Dedifferentiated amniotic fluid mesenchymal stem cell (primary cell): ENCODE measurements at regions not wholly inside any gene's neighbourhood (a gene's known extent, or its start where the extent isn't known, plus 50 kb on each side); places are given as distances from the start of the nearest gene placed in this dataset.

Experiments
- DNase-seq: peaks from one replicate; pipeline ENCODE4 v3.0.0-alpha.2; 2016; ENCODE audit errors: extremely low spot score

DNA sequence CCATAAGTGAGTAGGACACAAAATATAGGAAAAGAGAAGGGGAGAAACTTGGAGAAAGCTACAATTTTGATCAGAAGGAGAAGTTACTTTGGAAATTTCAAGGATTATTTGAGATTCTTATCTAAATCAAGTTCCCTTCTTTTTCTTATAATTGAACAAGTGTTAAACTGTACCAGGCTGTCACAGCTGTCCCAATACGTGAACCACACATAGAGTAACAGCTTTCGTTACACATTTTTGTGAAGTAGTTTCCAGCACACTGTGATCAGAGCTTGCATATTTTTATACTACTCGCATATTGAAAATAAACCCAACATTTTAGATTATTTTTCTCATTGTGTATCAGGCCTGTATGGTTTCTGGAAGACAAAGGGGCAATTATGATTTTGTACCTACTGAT, 412.8 kb upstream of the PSMD7 start:
- DNase-seq, result no peak

DNA sequence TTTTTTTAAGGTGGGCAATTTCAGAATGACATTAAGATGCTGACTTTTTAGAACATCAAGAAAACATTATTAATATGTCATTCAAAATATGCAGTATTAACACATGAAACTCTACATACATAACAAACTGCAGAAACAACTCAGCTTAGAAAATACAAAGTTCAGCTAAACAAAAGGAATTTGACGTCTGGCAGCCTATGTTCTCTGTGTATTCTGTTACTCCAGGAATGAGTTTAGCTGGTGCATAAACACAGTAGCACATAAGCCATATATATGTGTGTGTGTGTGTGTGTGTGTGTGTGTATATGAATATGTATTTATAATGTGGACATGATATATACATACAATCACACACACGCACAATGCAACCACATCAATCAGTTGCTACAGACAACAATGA, 413.5 kb upstream of the PSMD7 start:
- DNase-seq, result no peak

DNA sequence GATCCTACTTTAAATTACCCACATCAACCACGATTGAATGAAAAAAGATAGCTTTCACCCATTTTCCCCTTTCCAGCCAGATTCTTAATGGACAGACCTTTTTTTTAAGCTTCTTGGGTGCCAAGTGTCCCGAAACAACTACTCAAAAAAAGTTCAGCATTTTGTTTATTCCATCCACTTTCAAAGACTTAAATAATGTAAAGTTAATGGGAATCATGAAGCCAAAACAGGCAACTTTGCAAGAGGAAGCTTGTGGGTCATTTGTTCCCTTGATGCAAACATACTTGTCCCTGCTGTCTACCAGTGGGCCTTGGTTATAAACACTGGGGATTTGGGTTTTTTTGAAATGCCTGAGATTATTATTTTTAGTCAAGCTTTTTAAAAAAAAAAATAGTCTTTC, 414.0 kb upstream of the PSMD7 start:
- no peak for DNase-seq

- no peak for DNase-seq
These were observed 414.6 kb upstream of the PSMD7 start for GRCh38 chr16:73882033-73882432.

DNA sequence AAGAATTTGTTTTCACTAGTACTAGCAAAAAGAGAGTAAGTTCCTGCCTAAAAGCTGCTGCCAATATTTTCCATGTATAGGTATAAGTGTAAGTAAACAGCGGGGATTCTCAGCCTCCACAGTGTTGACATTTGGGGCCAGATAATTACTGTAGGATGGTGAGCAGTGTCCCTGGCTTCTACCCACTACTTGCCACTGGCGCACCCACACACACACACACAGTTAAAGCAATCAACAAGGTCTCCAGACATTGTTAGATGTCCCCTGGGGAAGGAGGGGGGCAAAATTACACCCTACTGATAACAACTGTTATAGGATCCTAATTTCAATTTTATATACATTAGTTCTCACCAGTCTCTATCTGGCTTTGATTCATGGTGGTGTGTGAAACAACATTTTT, 417.0 kb upstream of the PSMD7 start:
- DNase-seq, result no peak

DNA sequence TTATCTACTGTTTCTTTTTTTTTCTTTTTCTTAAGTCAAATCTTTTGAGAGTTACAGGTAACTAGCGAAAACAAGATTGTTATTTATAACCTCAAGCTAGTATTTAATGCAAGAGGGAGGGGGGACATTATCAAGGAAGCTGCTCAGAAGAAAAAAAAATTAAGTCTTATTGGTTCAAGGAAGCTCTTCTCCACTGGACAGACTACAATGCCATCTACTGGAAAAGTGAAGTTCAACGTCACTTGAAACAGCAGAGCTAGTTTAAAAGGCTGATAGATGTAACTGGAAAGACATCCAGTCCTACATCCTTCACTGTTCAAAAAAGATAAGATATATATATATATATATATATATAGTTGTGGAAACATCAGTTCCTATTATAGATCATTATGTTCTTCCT, 418.0 kb upstream of the PSMD7 start:
- peak; percentile 86 for DNase-seq

- no peak for DNase-seq
These were observed 419.5 kb upstream of the PSMD7 start for GRCh38 chr16:73877150-73877549.

- DNase-seq, result no peak
These were observed 420.5 kb upstream of the PSMD7 start for GRCh38 chr16:73875996-73876690.

DNA sequence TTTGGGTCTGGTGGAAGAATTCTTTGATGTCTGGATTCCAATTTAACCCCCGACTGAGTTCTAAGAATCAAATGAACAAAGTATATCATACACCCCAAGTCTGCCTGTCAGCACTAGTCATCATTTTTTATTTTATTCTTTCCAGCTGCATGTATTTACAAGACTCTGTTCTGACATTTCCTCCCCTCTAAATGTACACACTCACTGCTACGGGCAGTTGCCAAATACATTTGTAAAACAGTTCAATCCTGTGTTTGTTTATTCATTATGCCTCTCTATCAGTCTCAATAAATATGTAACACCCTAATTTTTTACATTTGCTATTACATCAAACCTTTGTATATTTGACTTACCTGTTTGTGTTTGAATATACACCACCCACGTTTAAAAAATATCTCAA, 422.3 kb upstream of the PSMD7 start:
- DNase-seq, result no peak

GRCh38 chr16:73873643-73874042, 423.0 kb upstream of the PSMD7 start:
- no peak for DNase-seq

DNA sequence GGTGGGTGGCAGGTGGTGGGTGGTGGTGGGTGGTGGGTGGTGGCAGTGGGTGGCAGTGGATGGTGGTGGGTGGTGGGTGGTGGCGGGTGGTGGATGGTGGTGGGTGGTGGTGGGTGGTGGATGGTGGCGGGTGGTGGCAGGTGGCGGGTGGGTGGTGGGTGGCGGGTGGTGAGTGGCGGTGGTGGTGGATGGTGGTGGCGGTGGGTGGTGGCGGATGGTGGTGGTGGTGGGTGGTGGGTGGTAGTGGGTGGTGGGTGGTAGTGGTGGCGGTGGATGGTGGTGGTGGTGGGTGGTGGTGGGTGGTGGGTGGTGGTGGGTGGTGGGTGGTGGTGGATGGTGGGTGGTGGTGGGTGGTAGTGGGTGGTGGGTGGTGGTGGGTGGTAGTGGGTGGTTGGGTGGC, 423.8 kb upstream of the PSMD7 start:
- no peak for DNase-seq

DNA sequence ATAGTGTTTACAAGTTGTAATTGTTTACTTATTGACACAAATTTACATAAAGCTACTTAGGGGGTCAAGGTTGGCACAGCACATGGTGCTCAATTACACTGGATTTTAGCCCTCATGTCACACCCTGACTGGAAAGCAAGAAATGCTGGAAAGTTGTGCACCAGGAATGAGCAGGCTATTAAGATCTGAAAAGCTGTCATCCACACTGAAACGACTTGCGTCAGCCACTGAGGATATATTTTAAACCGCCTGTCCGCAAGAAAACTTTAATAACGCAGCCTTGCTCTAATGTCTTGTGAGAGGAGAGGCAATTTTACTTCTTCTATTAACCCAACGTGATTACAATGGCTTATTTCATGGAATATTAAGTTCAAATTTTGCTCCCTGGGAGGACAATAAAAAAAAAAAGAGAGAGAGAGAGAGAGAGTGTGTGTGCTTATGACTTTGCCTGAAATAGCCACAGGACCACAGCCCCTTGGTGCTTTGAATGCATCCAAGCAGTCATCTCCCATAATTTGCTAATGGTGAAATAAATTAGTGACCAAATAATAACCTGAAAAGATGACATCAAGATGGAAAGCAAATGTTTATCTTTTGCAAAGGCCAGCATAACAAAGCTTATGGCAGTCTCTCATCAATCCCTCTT, 425.4 kb upstream of the PSMD7 start:
- no peak for DNase-seq

DNA sequence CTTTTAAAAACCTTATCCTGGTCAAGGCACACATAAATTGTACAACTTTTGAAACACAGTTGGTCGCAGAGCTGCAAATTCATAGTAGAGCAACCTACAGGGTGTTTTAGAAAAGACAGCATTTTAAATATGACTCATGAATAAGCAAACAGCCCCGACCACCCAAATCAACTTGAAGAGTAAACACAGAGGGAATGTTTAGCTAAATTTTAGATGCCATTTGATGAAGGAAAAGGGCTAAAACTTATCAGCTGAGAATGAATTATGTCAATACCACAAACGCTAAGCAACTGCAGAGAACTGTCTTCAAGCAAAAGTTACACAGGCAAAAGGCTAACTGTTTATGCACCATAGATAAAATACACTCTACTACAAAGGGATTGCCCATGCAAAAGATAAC, 427.5 kb upstream of the PSMD7 start:
- no peak for DNase-seq

DNA sequence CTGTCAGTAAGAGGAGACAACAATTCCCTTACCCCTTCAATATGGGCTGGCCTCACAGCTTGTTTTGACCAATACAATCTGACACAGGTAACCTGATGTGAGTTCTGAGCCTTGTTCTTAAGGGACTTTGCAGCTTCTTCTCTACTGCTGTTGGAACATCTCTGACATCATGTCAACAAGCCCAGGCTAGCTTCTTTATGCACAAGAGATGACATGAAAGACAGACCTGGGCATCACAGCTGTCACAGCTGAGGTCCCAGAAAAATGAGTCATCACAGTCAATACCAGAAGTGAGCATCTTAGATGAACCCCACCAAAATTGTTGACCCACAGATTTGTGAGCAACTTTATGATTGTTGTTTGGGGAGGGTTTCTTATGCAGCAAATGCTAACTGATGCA, 431.7 kb upstream of the PSMD7 start:
- DNase-seq, result no peak

GRCh38 chr16:73858326-73858725, 438.3 kb upstream of the PSMD7 start:
- DNase-seq, result no peak

DNA sequence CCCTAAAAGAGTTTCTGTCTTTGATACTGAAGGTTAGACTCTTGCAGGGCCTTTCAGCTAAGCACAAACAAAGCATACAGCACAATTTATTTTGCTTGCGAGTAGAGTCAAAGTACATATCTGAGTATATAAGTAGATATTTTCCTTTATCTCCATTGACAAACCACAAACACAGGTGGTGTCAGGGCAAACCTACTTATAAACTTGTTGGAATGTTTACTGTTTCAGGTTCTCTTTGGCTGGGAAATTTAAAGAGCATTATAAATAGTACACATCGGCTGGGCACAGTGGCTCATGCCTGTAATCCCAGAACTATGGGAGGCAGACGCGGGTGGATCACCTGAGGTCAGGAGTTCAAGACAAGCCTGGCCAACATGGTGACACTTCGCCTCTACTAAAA, 442.6 kb upstream of the PSMD7 start:
- no peak for DNase-seq

DNA sequence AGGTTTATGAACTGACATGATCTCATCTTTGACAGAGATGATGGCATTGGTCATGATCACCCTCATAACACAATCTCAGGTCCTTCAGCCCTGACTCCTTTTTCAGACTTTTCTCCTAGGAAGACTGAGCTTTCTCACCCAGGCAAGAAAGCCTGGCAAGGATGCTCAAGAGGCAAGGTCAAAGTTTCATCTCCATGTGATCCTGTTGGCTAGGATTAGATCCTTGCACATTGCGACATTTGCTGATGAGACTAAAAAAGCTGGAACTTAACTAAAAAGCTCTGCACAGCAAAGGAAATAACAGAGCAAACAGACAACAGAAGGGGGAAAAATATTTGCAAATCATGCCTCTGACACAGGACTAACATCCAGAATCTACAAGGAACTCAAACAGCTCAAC, 444.1 kb upstream of the PSMD7 start:
- DNase-seq, result no peak

GRCh38 chr16:73848993-73849392, 447.6 kb upstream of the PSMD7 start:
- no peak for DNase-seq

GRCh38 chr16:73847090-73847489, 449.5 kb upstream of the PSMD7 start:
- DNase-seq, result no peak

- no peak for DNase-seq
These were observed 450.3 kb upstream of the PSMD7 start for GRCh38 chr16:73846356-73846755.

DNA sequence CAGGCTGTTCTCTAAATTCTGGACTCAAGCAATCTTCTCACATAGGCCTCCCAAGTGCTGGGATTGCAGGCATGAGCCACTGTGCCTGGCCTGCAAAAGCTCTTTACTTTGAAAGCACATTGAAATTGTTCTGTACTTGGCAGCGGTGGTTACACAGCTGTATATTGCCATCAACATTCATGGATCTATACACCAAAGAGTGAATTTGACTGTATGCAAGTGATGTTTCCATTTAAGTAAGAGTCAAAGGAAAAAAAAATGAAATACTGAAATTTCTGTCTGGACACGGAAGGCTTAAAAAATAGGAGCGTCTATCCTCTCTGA, 450.6 kb upstream of the PSMD7 start:
- no peak for DNase-seq

- no peak for DNase-seq
These were observed 451.2 kb upstream of the PSMD7 start for GRCh38 chr16:73845238-73846006.

GRCh38 chr16:73840728-73841127, 455.9 kb upstream of the PSMD7 start:
- no peak for DNase-seq
